Testis (tissue), 2 donors: ENCODE measurements at regions not wholly inside any gene's neighbourhood (a gene's known extent, or its start where the extent isn't known, plus 50 kb on each side); places are given as distances from the start of the nearest gene placed in this dataset.

ENCODE experiments used
- CTCF ChIP-seq, 3 experiments: fragments of 450-650 bp in 2 of 3; fragments of 200-600 bp in 1 of 3; sonication (generic) in 1 of 3; IDR thresholded peaks; one replicate each; pipeline ENCODE4 v1.5.1; 2016 to 2019; ENCODE audit warnings: antibody characterized with exemption in 3 of 3, mild to moderate bottlenecking in 2 of 3, moderate library complexity in 1 of 3
- POLR2A ChIP-seq: fragments of 450-650 bp; IDR thresholded peaks from one replicate; pipeline ENCODE4 v1.6.1; 2017; ENCODE audit warnings: antibody characterized with exemption, mild to moderate bottlenecking, moderate library complexity

DNA sequence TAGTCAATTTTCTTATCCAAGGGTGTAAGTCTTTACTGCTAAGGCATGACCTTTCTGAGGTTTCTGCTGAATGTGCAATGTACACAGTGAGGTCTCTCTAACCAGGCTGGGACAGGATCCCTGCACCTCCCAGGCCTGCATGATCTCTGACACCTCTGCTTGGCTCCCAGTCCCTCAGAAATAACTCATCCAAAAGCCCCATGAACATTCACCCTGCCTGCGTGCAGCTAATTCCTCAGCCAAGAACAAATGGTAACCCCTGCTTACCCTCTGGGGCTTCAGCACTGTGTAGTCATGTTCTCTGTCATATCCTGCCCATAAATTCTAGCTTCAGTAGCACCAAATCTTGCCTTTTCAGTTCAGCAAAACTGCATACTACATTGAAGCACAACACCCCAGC lies 1146.3 kb upstream of the MIR17HG start:
- TF ChIP-seq CTCF (IDR thresholded peaks at IDR 0.05) (no peak), POLR2A (no peak)
